SKM-1 treated with dmso at 0.1 percent for 144 hours (cell line): ENCODE measurements at regions not wholly inside any gene's neighbourhood (a gene's known extent, or its start where the extent isn't known, plus 50 kb on each side); places are given as distances from the start of the nearest gene placed in this dataset.
"Not testable (repeated sequence)": the region's sequence is repeated elsewhere in the genome, so short reads cannot be mapped to it uniquely, and the experiment has no call there.

Experiments used
- DNase-seq: peaks from one replicate; lab custom pipeline; 2025; ENCODE audit not compliant: unreplicated experiment; lab: John Stamatoyannopoulos, UW

- DNase-seq = no peak
These were observed 53.5 kb upstream of the EPB41L4A start for GRCh38 chr5:112472614-112473013.

- DNase-seq = no peak
These were observed 54.9 kb upstream of the EPB41L4A start for GRCh38 chr5:112473989-112474388.

- DNase-seq = no peak
These were observed 56.8 kb upstream of the EPB41L4A start for GRCh38 chr5:112475747-112476365.

- no peak for DNase-seq
These were observed 60.3 kb upstream of the EPB41L4A start for GRCh38 chr5:112479418-112479817.

GRCh38 chr5:112480501-112480900 is 61.4 kb upstream of the EPB41L4A start:
- DNase-seq = no peak

- DNase-seq = no peak
These were observed 64.6 kb upstream of the EPB41L4A start for GRCh38 chr5:112483704-112484103.

- DNase-seq = no peak
These were observed 66.9 kb upstream of the EPB41L4A start for GRCh38 chr5:112485934-112486355.

- no peak for DNase-seq
These were observed 72.2 kb upstream of the EPB41L4A start for GRCh38 chr5:112491257-112491656.

GRCh38 chr5:112492291-112492690 is 73.2 kb upstream of the EPB41L4A start:
- DNase-seq = peak; percentile 53

- DNase-seq = not testable (repeated sequence)
These were observed 84.8 kb upstream of the EPB41L4A start for GRCh38 chr5:112503749-112504501.

- not testable (repeated sequence) for DNase-seq
These were observed 90.0 kb upstream of the EPB41L4A start for GRCh38 chr5:112509097-112509496.

GRCh38 chr5:112511920-112512319 is 92.8 kb upstream of the EPB41L4A start:
- no peak for DNase-seq

GRCh38 chr5:112512901-112513300 is 93.8 kb upstream of the EPB41L4A start:
- no peak for DNase-seq

- DNase-seq = no peak
These were observed 95.0 kb upstream of the EPB41L4A start for GRCh38 chr5:112514111-112514510.

GRCh38 chr5:112520474-112520873 is 101.4 kb upstream of the EPB41L4A start:
- not testable (repeated sequence) for DNase-seq

GRCh38 chr5:112522891-112523673 is 104.0 kb upstream of the EPB41L4A start:
- not testable (repeated sequence) for DNase-seq

- peak; percentile 2 for DNase-seq
These were observed 104.7 kb upstream of the EPB41L4A start for GRCh38 chr5:112523674-112524263.

GRCh38 chr5:112525217-112525616 is 106.1 kb upstream of the EPB41L4A start:
- no peak for DNase-seq

- DNase-seq = no peak
These were observed 109.9 kb upstream of the EPB41L4A start for GRCh38 chr5:112528928-112529327.

GRCh38 chr5:112529525-112529924 is 110.4 kb upstream of the EPB41L4A start:
- DNase-seq = peak; percentile 5

GRCh38 chr5:112532654-112533360 is 113.7 kb upstream of the EPB41L4A start:
- DNase-seq = no peak
